ENCODE measurements at regions not wholly inside any gene's neighbourhood (a gene's known extent, or its start where the extent isn't known, plus 50 kb on each side); places are given as distances from the start of the nearest gene placed in this dataset.
"Not testable (repeated sequence)": the region's sequence is repeated elsewhere in the genome, so short reads cannot be mapped to it uniquely, and the experiment has no call there.

DNA sequence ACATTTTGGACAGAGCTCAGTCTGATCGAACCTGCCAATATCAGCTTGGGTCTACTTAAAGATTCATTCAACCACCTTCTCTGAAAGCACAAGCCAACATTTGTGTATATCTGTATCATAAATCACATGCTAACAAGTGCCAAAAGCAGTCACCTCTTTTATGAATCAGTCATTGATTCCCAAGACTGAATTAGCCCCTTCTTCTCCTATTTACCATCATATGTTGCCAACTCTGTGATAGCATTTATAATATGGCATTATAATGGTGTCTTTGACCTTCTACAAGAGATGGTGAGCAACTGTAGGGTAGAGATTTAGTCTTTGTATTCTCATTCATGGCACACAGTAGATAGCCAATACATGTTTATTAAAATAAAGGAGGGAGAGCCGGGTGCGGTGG, 61.4 kb downstream of the DDX53 start:
- Mint-ChIP-seq H3K27ac (no peak overlapping the region), H3K36me3 (ENCODE audit: low read depth) (no peaks in the 10 kb centered on the region), H3K4me1 (ENCODE audit: low read depth) (no peaks in the 10 kb centered on the region), H3K27me3 (ENCODE audit: low read depth) (no peaks in the 10 kb centered on the region), H3K9me3 (ENCODE audit: insufficient read depth) (no peaks in the 10 kb centered on the region), H3K4me3 (no peak overlapping the region)
- ATAC-seq (no peak), DNase-seq (no peak)
- POLR2A ChIA-PET = no interaction called here
- CTCF ChIA-PET = no interaction called here

DNA sequence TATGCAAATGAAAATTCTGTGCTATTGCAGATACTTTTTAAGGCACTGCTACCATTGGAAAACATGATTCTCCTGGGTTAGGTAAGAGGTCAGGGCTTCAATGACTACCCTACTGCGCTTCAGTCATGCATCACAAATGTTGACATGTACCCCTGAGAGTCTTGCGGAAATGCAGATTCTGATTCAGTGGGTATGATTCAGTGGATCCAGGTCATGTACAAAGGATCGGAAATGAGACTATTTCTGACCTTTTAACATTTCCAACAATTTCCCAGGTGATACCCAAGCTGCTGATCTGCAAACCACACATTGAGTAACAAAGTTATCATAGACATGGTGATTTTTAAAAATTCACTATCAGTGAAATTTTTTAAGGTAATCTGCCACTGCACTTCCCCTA, 62.6 kb downstream of the DDX53 start:
- H3K36me3 Mint-ChIP-seq (ENCODE audit: low read depth) = no peaks in the 10 kb centered on the region
- no peak overlapping the region for H3K4me3 Mint-ChIP-seq
- no peak overlapping the region for H3K27ac Mint-ChIP-seq
- POLR2A ChIA-PET = no interaction called here
- H3K4me1 Mint-ChIP-seq (ENCODE audit: low read depth) = no peaks in the 10 kb centered on the region
- no peak for DNase-seq
- no peaks in the 10 kb centered on the region for H3K27me3 Mint-ChIP-seq (ENCODE audit: low read depth)
- CTCF ChIA-PET = no interaction called here
- no peak for ATAC-seq
- H3K9me3 Mint-ChIP-seq (ENCODE audit: insufficient read depth) = no peaks in the 10 kb centered on the region

DNA sequence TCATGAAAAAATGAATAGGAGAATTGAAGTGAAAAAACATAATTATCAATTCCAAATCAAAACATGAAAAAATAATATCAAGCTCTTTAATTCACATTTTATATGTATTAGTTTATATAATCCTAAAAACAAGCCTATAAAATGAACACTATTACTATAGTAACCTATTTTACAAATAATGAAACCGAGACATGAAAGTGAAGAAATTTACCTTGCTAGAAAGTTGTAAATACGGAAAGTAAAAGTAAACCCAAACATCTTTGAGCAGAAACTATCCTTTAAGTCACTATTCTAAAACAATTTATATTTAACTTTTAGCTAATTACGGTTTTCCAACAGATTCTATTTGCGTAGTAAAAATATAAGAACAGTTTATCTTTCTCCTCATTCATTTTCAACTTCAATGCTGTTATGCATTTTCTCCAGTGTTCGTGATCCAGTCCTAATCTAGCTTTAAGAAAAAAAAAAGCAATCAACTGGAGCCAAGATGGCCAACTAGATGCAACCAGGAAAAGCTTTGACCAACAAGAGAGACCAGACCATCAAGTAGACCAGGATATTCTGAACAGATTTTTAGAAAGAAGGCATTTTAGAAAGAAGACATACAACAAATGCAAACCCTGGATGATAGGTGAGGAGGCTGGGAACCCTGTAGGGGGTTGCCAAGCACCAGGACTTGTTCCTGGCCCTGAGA, 67.0 kb downstream of the DDX53 start:
- Mint-ChIP-seq H3K36me3 (ENCODE audit: low read depth) (no peaks in the 10 kb centered on the region), H3K27me3 (ENCODE audit: low read depth) (no peaks in the 10 kb centered on the region), H3K27ac (no peak overlapping the region), H3K9me3 (ENCODE audit: insufficient read depth) (no peaks in the 10 kb centered on the region), H3K4me1 (ENCODE audit: low read depth) (no peaks in the 10 kb centered on the region), H3K4me3 (no peak overlapping the region)
- DNase-seq (no peak), ATAC-seq (no peak)
- CTCF ChIA-PET = no interaction called here
- POLR2A ChIA-PET = no interaction called here

DNA sequence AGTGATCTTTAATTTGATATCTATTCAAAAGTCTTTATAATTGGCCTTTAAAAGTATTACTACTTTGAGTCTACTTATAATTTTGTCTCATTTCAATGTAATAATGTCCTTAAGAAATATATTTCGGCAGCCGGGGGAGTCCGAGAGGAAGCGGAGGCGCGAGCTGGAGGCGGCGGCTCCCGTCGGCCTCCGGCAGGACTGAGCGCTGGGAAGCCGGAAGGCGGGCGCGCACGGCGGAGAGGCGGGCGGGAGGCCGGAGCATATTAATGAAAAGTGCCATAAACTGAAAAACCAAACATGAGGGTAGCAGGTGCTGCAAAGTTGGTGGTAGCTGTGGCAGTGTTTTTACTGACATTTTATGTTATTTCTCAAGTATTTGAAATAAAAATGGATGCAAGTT, 75.7 kb downstream of the DDX53 start:
- DNase-seq; H3K4me3 Mint-ChIP-seq; H3K36me3 Mint-ChIP-seq (ENCODE audit: low read depth); H3K9me3 Mint-ChIP-seq (ENCODE audit: insufficient read depth); POLR2A ChIA-PET; H3K27ac Mint-ChIP-seq; H3K27me3 Mint-ChIP-seq (ENCODE audit: low read depth); H3K4me1 Mint-ChIP-seq (ENCODE audit: low read depth); CTCF ChIA-PET; ATAC-seq: not testable (repeated sequence)

DNA sequence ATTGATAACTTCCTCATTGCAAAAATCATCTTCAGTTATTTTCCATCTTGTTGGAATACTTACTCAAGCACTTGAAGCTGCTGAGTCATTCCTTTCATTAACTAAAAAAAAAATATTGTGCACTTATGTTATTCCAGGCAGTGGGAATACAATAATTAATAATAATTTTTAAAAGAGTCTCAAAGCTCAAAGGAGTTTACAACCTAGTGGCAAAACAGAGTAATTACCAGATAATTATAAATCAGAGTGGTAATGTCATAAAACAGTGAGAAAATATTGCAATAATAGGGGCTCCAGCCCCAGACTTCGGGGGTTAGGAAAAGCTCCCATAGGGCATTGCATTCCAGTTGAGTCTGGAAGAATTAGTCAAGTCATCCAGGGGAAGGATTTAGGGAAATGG, 79.6 kb downstream of the DDX53 start:
- Mint-ChIP-seq H3K27me3 (ENCODE audit: low read depth) (no peaks in the 10 kb centered on the region), H3K4me1 (ENCODE audit: low read depth) (no peaks in the 10 kb centered on the region), H3K27ac (no peak overlapping the region), H3K36me3 (ENCODE audit: low read depth) (no peaks in the 10 kb centered on the region), H3K4me3 (no peak overlapping the region), H3K9me3 (ENCODE audit: insufficient read depth) (no peaks in the 10 kb centered on the region)
- ATAC-seq = no peak
- ChIA-PET CTCF (no interaction called here), POLR2A (no interaction called here)
- no peak for DNase-seq

DNA sequence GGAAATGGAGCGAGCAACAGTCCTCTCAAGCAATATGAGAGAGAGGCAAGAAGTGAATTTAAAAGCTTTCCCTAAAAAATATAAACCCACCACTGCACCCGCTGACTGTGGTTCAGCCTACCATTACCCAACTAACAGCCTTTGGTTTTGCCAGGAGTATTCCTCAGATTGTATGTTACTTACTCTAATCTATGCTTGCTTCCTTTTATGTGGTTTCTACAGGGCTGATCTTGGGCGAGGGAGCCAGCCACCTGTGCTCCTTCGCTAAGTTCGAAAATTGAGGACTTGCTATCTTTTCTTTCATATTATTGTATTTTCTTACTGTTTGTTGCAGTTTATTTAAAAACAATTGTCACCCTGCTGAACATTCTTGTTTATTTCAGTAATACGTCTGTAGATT, 101.1 kb downstream of the DDX53 start:
- Mint-ChIP-seq H3K4me3 (no peak overlapping the region), H3K27ac (no peak overlapping the region), H3K9me3 (ENCODE audit: insufficient read depth) (no peaks in the 10 kb centered on the region), H3K4me1 (ENCODE audit: low read depth) (no peaks in the 10 kb centered on the region), H3K27me3 (ENCODE audit: low read depth) (no peaks in the 10 kb centered on the region), H3K36me3 (ENCODE audit: low read depth) (no peaks in the 10 kb centered on the region)
- POLR2A ChIA-PET = no interaction called here
- CTCF ChIA-PET = no interaction called here
- ATAC-seq (no peak), DNase-seq (no peak)

DNA sequence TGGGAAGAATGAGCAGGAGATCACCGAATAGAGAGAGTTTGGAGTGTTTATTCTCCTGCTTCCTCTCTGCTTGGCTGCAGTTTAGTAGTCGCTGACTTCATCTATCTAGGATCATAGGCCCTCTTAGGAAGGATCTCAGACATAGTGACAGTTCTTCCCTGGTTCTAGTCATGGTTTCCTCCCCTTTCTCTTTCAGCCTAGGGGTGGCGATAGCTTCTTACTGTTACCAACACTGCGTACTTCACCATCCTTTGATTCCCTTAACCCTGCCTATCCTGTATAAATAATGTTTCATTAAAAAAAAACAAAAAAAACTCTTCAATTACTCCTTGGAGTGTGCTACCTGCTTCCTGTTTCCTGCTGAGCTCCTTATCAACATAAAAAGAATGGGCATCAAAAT, 103.8 kb downstream of the DDX53 start:
- ChIA-PET POLR2A (no interaction called here), CTCF (no interaction called here)
- no peak for DNase-seq
- Mint-ChIP-seq H3K36me3 (ENCODE audit: low read depth) (no peaks in the 10 kb centered on the region), H3K9me3 (ENCODE audit: insufficient read depth) (no peaks in the 10 kb centered on the region), H3K27ac (no peak overlapping the region), H3K4me1 (ENCODE audit: low read depth) (no peaks in the 10 kb centered on the region), H3K4me3 (no peak overlapping the region), H3K27me3 (ENCODE audit: low read depth) (no peaks in the 10 kb centered on the region)
- ATAC-seq = no peak

DNA sequence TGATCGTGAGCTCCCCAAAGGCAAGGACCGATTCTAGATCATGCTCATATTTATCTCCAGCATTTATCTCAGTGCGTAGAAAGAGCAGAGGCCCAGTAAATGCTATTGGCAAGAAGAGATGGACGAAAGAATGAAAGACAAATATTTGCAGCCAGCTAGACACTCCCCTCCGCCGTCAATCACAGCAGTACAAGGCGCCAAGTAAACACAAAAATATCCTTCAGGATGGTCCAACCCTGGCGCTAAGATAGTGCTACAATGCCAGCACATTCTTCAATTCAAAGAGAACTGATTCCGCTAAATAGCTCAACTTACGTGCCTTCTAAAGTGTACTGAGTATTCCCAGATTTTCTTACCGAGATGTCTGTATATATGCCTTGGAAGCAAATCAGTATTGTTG, 114.5 kb downstream of the DDX53 start:
- no peak overlapping the region for H3K4me3 Mint-ChIP-seq
- no peak for ATAC-seq
- H3K4me1 Mint-ChIP-seq (ENCODE audit: low read depth) = no peaks in the 10 kb centered on the region
- H3K36me3 Mint-ChIP-seq (ENCODE audit: low read depth) = no peaks in the 10 kb centered on the region
- no peak for DNase-seq
- ChIA-PET CTCF (no interaction called here), POLR2A (no interaction called here)
- no peak overlapping the region for H3K27ac Mint-ChIP-seq
- no peaks in the 10 kb centered on the region for H3K9me3 Mint-ChIP-seq (ENCODE audit: insufficient read depth)
- H3K27me3 Mint-ChIP-seq (ENCODE audit: low read depth) = no peaks in the 10 kb centered on the region

DNA sequence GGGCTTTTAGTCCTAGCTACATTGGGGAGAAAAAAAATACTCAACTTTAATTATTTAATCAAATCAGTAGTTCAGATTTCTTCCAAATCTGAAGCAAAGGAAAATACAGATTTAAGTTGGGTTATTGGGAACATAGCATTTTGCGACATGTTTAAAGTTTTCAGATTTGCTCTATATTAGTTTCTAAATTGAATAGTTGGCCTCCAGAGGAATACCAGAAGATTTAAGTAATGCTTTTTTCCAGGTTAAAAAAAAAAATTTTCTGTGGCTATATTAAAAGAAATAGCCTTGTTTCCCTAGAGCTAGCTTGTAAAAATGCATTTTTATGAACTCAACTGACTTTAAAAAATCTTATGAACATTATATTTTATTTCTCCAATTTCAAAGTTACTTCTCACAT, 115.9 kb downstream of the DDX53 start:
- H3K27me3 Mint-ChIP-seq (ENCODE audit: low read depth) = no peaks in the 10 kb centered on the region
- CTCF ChIA-PET = no interaction called here
- no peak overlapping the region for H3K4me3 Mint-ChIP-seq
- ATAC-seq (no peak), DNase-seq (no peak)
- H3K36me3 Mint-ChIP-seq (ENCODE audit: low read depth) = no peaks in the 10 kb centered on the region
- H3K4me1 Mint-ChIP-seq (ENCODE audit: low read depth) = no peaks in the 10 kb centered on the region
- H3K27ac Mint-ChIP-seq = no peak overlapping the region
- POLR2A ChIA-PET = no interaction called here
- H3K9me3 Mint-ChIP-seq (ENCODE audit: insufficient read depth) = no peaks in the 10 kb centered on the region

DNA sequence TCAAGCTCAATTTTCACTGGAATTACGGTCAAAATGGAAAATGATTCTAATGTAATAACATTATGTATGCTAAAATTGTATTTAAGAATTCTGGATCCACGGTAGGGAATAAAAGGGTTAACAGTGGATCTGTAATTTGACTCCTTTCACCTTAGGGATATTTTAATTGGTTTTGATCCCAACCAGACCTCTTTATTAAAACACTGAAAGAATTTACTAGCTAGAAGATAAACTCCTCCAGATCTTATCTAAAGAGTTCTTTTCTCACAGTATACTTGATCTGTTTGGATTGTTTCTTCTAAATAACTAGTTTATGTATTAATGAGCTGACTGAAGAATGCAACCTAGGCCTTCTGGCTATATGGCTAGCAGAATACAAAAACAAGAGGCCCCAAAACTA, 118.4 kb downstream of the DDX53 start:
- Mint-ChIP-seq H3K4me3 (no peak overlapping the region), H3K36me3 (ENCODE audit: low read depth) (no peaks in the 10 kb centered on the region), H3K4me1 (ENCODE audit: low read depth) (no peaks in the 10 kb centered on the region), H3K27me3 (ENCODE audit: low read depth) (no peaks in the 10 kb centered on the region), H3K27ac (no peak overlapping the region), H3K9me3 (ENCODE audit: insufficient read depth) (no peaks in the 10 kb centered on the region)
- DNase-seq (no peak), ATAC-seq (no peak)
- ChIA-PET CTCF (no interaction called here), POLR2A (no interaction called here)

DNA sequence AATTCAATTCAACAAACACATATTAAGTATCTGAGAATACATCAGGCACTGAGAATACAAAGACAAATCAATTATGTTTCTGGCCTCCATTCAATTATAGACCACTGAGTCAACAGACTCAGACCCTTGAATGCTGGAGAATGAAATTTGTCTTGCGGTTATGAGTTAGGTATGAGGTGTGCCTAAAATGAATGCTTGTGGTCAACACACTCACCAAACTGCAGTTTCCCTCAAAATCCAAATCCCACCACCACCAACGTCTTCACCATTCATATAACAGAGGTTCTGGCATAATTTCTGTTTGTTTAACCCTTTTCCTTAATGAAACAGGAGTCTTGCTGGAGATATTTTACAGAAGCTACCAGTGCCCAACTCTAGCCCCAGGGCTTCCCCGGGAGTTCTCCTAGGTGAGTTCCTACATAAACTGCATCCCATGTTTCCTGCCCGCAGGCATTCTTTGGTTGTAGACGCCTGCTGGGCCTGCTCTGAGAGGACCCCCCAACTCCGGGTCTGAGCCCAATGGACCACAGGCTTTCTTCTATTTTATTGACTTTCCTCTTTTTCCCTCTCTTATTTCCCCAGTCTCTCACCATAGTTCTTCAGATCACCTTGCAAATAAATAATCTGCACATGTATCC, 119.2 kb downstream of the DDX53 start:
- no peaks in the 10 kb centered on the region for H3K36me3 Mint-ChIP-seq (ENCODE audit: low read depth)
- H3K27ac Mint-ChIP-seq = no peak overlapping the region
- ATAC-seq (no peak), DNase-seq (no peak)
- no peaks in the 10 kb centered on the region for H3K9me3 Mint-ChIP-seq (ENCODE audit: insufficient read depth)
- CTCF ChIA-PET = no interaction called here
- POLR2A ChIA-PET = no interaction called here
- no peaks in the 10 kb centered on the region for H3K4me1 Mint-ChIP-seq (ENCODE audit: low read depth)
- no peak overlapping the region for H3K4me3 Mint-ChIP-seq
- H3K27me3 Mint-ChIP-seq (ENCODE audit: low read depth) = no peaks in the 10 kb centered on the region

DNA sequence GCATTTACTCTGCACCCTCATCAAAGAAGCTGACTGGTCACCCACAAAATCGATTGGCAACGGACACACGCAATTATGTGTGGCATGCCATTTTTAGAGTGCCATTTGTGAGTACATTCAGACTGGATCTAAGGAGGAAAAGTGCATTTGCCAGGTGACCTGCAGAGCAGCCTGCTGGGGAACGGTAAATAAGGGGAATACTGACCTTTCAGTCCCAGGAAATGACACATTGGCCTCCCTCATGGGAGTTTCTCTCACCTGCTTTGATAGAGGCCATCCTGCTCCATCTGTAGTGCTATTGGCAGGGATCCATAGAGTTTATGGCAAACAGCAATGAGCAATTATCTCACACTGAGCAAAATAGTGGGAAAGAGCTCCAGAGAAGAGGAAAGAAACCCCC, 127.8 kb downstream of the DDX53 start:
- Mint-ChIP-seq H3K9me3 (ENCODE audit: insufficient read depth) (no peaks in the 10 kb centered on the region), H3K4me3 (no peak overlapping the region), H3K27ac (no peak overlapping the region), H3K4me1 (ENCODE audit: low read depth) (no peaks in the 10 kb centered on the region), H3K27me3 (ENCODE audit: low read depth) (no peaks in the 10 kb centered on the region), H3K36me3 (ENCODE audit: low read depth) (no peaks in the 10 kb centered on the region)
- ATAC-seq (no peak), DNase-seq (no peak)
- ChIA-PET POLR2A (no interaction called here), CTCF (no interaction called here)

DNA sequence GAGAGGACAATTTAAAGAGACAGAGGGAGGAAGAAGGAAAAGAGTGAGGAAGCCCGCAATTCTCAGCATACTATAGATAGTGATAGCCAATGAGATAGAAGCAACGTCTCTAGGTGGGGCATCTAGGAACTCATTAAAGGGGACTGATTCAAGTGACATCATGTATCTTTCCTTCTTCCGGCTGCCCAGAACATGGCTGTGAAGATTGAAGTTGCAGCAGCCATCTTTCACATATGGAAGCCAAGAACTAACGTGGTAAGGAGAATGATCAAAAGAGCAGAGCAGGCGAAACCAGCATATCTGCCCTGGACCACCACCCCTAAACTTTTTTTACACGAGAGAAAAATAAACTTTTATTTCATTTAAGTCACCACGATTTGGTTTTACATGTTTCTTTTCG, 133.8 kb downstream of the DDX53 start:
- ChIA-PET POLR2A (no interaction called here), CTCF (no interaction called here)
- Mint-ChIP-seq H3K4me3 (no peak overlapping the region), H3K27me3 (ENCODE audit: low read depth) (no peaks in the 10 kb centered on the region), H3K4me1 (ENCODE audit: low read depth) (no peaks in the 10 kb centered on the region), H3K9me3 (ENCODE audit: insufficient read depth) (no peaks in the 10 kb centered on the region), H3K36me3 (ENCODE audit: low read depth) (no peaks in the 10 kb centered on the region), H3K27ac (no peak overlapping the region)
- no peak for DNase-seq
- ATAC-seq = no peak
